ENCODE measurements at regions not wholly inside any gene's neighbourhood (a gene's known extent, or its start where the extent isn't known, plus 50 kb on each side); places are given as distances from the start of the nearest gene placed in this dataset.

- no peak for TF ChIP-seq GATA2 (IDR thresholded peaks at IDR 0.05; ENCODE audit: low read depth, low read length)
- TF ChIP-seq GATA3 (IDR thresholded peaks at IDR 0.05; ENCODE audit: low read depth, low read length), result no peak
These were observed 191.6 kb upstream of the STT3B start for GRCh38 chr3:31341130-31341529.

Measured in SH-SY5Y (cell line).